ENCODE measurements at regions not wholly inside any gene's neighbourhood (a gene's known extent, or its start where the extent isn't known, plus 50 kb on each side); places are given as distances from the start of the nearest gene placed in this dataset.

- Histone ChIP-seq H3K4me1 (ENCODE audit: insufficient read depth, low read length) (no peaks in the 10 kb centered on the region), H3K79me2 (ENCODE audit: insufficient read depth, low read length) (no peaks in the 10 kb centered on the region), H3K9ac (ENCODE audit: insufficient read depth, low read depth, low read length) (no peak overlapping the region), H3K4me3 (replicated peaks in 1 of 3; ENCODE audit: insufficient read depth in 1 of 3, low read depth in 2 of 3, low read length in 3 of 3) (no peak overlapping the region), H3K36me3 (replicated peaks in 1 of 2; ENCODE audit: control insufficient read depth in 1 of 2, insufficient read depth in 2 of 2, low read length in 2 of 2) (no peaks in the 10 kb centered on the region), H3K27me3 (ENCODE audit: control insufficient read depth in 1 of 2, insufficient read depth in 2 of 2, low read length in 2 of 2) (no peaks in the 10 kb centered on the region), H2AFZ (ENCODE audit: low read length) (no peak overlapping the region), H3K27ac (ENCODE audit: extremely low read length, insufficient read depth, low read length) (no peak overlapping the region), H3K9me3 (ENCODE audit: low read length) (no peaks in the 10 kb centered on the region), H4K20me1 (ENCODE audit: insufficient read depth, low read length) (no peaks in the 10 kb centered on the region), H3K4me2 (ENCODE audit: low read depth, low read length) (no peak overlapping the region)
- intact Hi-C loops (cut with micrococcal nuclease; ENCODE audit: unreplicated experiment) (no loop called here), in situ Hi-C loops (cut with HindIII; ENCODE audit: extremely low pct_ligation_motif_present, low pct_unique_long_range_greater_than_20kb) (no loop called here)
- ChIA-PET POLR2A (no interaction called here), CTCF (ENCODE audit: low intra/inter-chr PET ratio, low total read pairs) (no interaction called here)
- no peak for FAIRE-seq
- no peak for ATAC-seq
- TF ChIP-seq SALL2 (CRISPR knock-in tag; IDR thresholded peaks at IDR 0.05) (no peak), ZNF773 (CRISPR knock-in tag; IDR thresholded peaks at IDR 0.05; ENCODE audit: borderline replicate concordance) (no peak), FOXM1 (CRISPR knock-in tag; IDR thresholded peaks at IDR 0.05) (no peak), SP140L (CRISPR knock-in tag; IDR thresholded peaks at IDR 0.05; ENCODE audit: borderline replicate concordance) (no peak), CEBPZ (IDR thresholded peaks at IDR 0.05; ENCODE audit: low read length) (no peak), HNF4A (CRISPR knock-in tag; IDR thresholded peaks at IDR 0.05) (no peak), KDM5A (IDR thresholded peaks at IDR 0.05; ENCODE audit: borderline replicate concordance, low read length) (no peak), ETV6 (CRISPR knock-in tag; conservative IDR thresholded peaks at IDR 0.05) (no peak), ZNF414 (CRISPR knock-in tag; IDR thresholded peaks at IDR 0.05) (no peak), PRDM15 (CRISPR knock-in tag; IDR thresholded peaks at IDR 0.05) (no peak), HOXA3 (CRISPR knock-in tag; IDR thresholded peaks at IDR 0.05) (no peak), ZNF781 (CRISPR knock-in tag; IDR thresholded peaks at IDR 0.05; ENCODE audit: borderline replicate concordance, not compliant biosample characterization) (no peak)
- DNase-seq (ENCODE audit: low spot score) = no peak
- BruUV-seq (replicated peaks) = no TSS peak
Measured at GRCh38 chr5:148887123-148887881, 60.9 kb downstream of the ADRB2 start.

Measured in HepG2 (cell line).